BE2C (cell line): ENCODE measurements at regions not wholly inside any gene's neighbourhood (a gene's known extent, or its start where the extent isn't known, plus 50 kb on each side); places are given as distances from the start of the nearest gene placed in this dataset.

Experiments
- DNase-seq: peaks from one replicate; pipeline ENCODE4 v3.0.0-alpha.2; 2020
- H3K27me3 ChIP-seq: fragments of 250-450 bp; sonication (Bioruptor Pico); 2 replicates; pipeline ENCODE4 v1.5.1; 2020; ENCODE audit warnings: mild to moderate bottlenecking
- H3K36me3 ChIP-seq: fragments of 250-450 bp; sonication (Bioruptor Pico); 2 replicates; pipeline ENCODE4 v1.5.1; 2020; ENCODE audit warnings: mild to moderate bottlenecking
- H3K4me1 ChIP-seq: fragments of 250-450 bp; sonication (Bioruptor Pico); 2 replicates; pipeline ENCODE4 v1.5.1; 2020
- H3K4me3 ChIP-seq: 2 replicates; pipeline ENCODE4 v1.5.1; 2011; ENCODE audit warnings: low read depth, low read length
- H3K9me3 ChIP-seq: fragments of 250-450 bp; sonication (Bioruptor Pico); 2 replicates; pipeline ENCODE4 v1.5.1; 2020
- CTCF ChIP-seq: IDR thresholded peaks from 2 replicates; pipeline ENCODE4 v1.5.1; 2012; ENCODE audit warnings: mild to moderate bottlenecking, low read depth, low read length

- Histone ChIP-seq H3K9me3 (no peaks in the 10 kb centered on the region), H3K4me3 (no peak overlapping the region), H3K36me3 (no peaks in the 10 kb centered on the region), H3K27me3 (no peaks in the 10 kb centered on the region), H3K4me1 (0 out of 2 replicates have a peak, but pooled peaks cover 3% of the 10 kb centered on the region)
- no peak for DNase-seq
- no peak for TF ChIP-seq CTCF
Observed at GRCh38 chr20:51095633-51096521, 73.0 kb upstream of the KCNG1 start.

- DNase-seq: no peak
- H3K36me3 ChIP-seq: no peaks in the 10 kb centered on the region
- no peak overlapping the region for H3K4me3 ChIP-seq
- no peaks in the 10 kb centered on the region; the same call in 1 of the 2 replicates for H3K27me3 ChIP-seq
- TF ChIP-seq CTCF: no peak
- no peaks in the 10 kb centered on the region for H3K9me3 ChIP-seq
- H3K4me1 ChIP-seq: 0 out of 2 replicates have a peak, but pooled peaks cover 3% of the 10 kb centered on the region
Observed at GRCh38 chr20:51094221-51094620, 71.3 kb upstream of the KCNG1 start.

- DNase-seq: no peak
- no peak for TF ChIP-seq CTCF
Observed at GRCh38 chr20:51093240-51093763, 70.4 kb upstream of the KCNG1 start.

GRCh38 chr20:51092338-51092737 is 69.4 kb upstream of the KCNG1 start:
- H3K4me3 ChIP-seq: no peak overlapping the region
- H3K27me3 ChIP-seq: no peaks in the 10 kb centered on the region; the same call in 1 of the 2 replicates

More at GRCh38 chr20:51093240-51093763, 70.4 kb upstream of the KCNG1 start:
- Histone ChIP-seq H3K27me3 (no peaks in the 10 kb centered on the region; the same call in 1 of the 2 replicates), H3K4me3 (no peak overlapping the region), H3K4me1 (0 out of 2 replicates have a peak, but pooled peaks cover 3% of the 10 kb centered on the region), H3K36me3 (no peaks in the 10 kb centered on the region), H3K9me3 (no peaks in the 10 kb centered on the region)

GRCh38 chr20:51091406-51092195 is 68.7 kb upstream of the KCNG1 start:
- no peak for TF ChIP-seq CTCF
- no peak overlapping the region for H3K4me3 ChIP-seq
- DNase-seq: no peak
- no peaks in the 10 kb centered on the region; the same call in 1 of the 2 replicates for H3K27me3 ChIP-seq
- H3K9me3 ChIP-seq: no peaks in the 10 kb centered on the region
- H3K36me3 ChIP-seq: no peaks in the 10 kb centered on the region
- H3K4me1 ChIP-seq: 0 out of 2 replicates have a peak, but pooled peaks cover 3% of the 10 kb centered on the region

More at GRCh38 chr20:51092338-51092737, 69.4 kb upstream of the KCNG1 start:
- no peak for DNase-seq
- Histone ChIP-seq H3K36me3 (no peaks in the 10 kb centered on the region), H3K9me3 (no peaks in the 10 kb centered on the region), H3K4me1 (0 out of 2 replicates have a peak, but pooled peaks cover 3% of the 10 kb centered on the region)
- TF ChIP-seq CTCF: no peak
